Cerebellar nuclear complex (tissue), 1 donor: ENCODE measurements at regions not wholly inside any gene's neighbourhood (a gene's known extent, or its start where the extent isn't known, plus 50 kb on each side); places are given as distances from the start of the nearest gene placed in this dataset.

Experiments used
- DNase-seq, 2 experiments: peaks; one replicate each; lab custom pipeline; 2025; lab: John Stamatoyannopoulos, UW

GRCh38 chr11:113553915-113554314 lies 78.7 kb upstream of the DRD2 start:
- no peak for DNase-seq

GRCh38 chr11:113553235-113553634 lies 78.0 kb upstream of the DRD2 start:
- DNase-seq, result no peak

- no peak for DNase-seq
Measured at GRCh38 chr11:113552271-113552670, 77.1 kb upstream of the DRD2 start.

GRCh38 chr11:113551645-113552044 lies 76.4 kb upstream of the DRD2 start:
- DNase-seq, result no peak

GRCh38 chr11:113549611-113550578 lies 74.7 kb upstream of the DRD2 start:
- DNase-seq, result no peak

GRCh38 chr11:113549061-113549460 lies 73.9 kb upstream of the DRD2 start:
- no peak for DNase-seq

- DNase-seq, result no peak
Measured at GRCh38 chr11:113547739-113548138, 72.5 kb upstream of the DRD2 start.

- no peak for DNase-seq
Measured at GRCh38 chr11:113546757-113547507, 71.7 kb upstream of the DRD2 start.

- no peak for DNase-seq
Measured at GRCh38 chr11:113542420-113542819, 67.2 kb upstream of the DRD2 start.

- DNase-seq, result no peak
Measured at GRCh38 chr11:113540416-113541330, 65.5 kb upstream of the DRD2 start.

- no peak for DNase-seq
Measured at GRCh38 chr11:113538451-113539412, 63.5 kb upstream of the DRD2 start.

- no peak for DNase-seq
Measured at GRCh38 chr11:113534625-113535024, 59.4 kb upstream of the DRD2 start.

GRCh38 chr11:113533425-113533698 lies 58.2 kb upstream of the DRD2 start:
- no peak for DNase-seq

- peak in 1 of 2 experiments; percentile 47 for DNase-seq
Measured at GRCh38 chr11:113532697-113533424, 57.7 kb upstream of the DRD2 start.

GRCh38 chr11:113531575-113532451 lies 56.6 kb upstream of the DRD2 start:
- DNase-seq, result no peak

- no peak for DNase-seq
Measured at GRCh38 chr11:113531083-113531482, 55.9 kb upstream of the DRD2 start.

GRCh38 chr11:113529606-113530005 lies 54.4 kb upstream of the DRD2 start:
- DNase-seq, result no peak

- no peak for DNase-seq
Measured at GRCh38 chr11:113528982-113529381, 53.8 kb upstream of the DRD2 start.

- DNase-seq, result no peak
Measured at GRCh38 chr11:113526521-113526920, 51.3 kb upstream of the DRD2 start.
